Stomach smooth muscle (tissue), 2 donors: ENCODE measurements at regions not wholly inside any gene's neighbourhood (a gene's known extent, or its start where the extent isn't known, plus 50 kb on each side); places are given as distances from the start of the nearest gene placed in this dataset.

Experiments used
- H3K27ac ChIP-seq: one replicate; pipeline ENCODE4 v1.7.0; 2013; ENCODE audit warnings: mild to moderate bottlenecking, low read length, inconsistent platforms
- H3K27me3 ChIP-seq, 2 donors: one replicate each; pipeline ENCODE4 v1.7.0; 2013; ENCODE audit warnings: low read length in 2 of 2; ENCODE audit not compliant: insufficient read depth in 2 of 2, control insufficient read depth in 1 of 2
- H3K36me3 ChIP-seq, 2 donors: one replicate each; pipeline ENCODE4 v1.7.0; 2013; ENCODE audit warnings: low read length in 2 of 2; ENCODE audit not compliant: control insufficient read depth in 2 of 2, insufficient read depth in 2 of 2
- H3K4me1 ChIP-seq: one replicate; pipeline ENCODE4 v1.7.0; 2013; ENCODE audit warnings: low read length; ENCODE audit not compliant: control insufficient read depth, insufficient read depth
- H3K4me3 ChIP-seq, 2 donors: one replicate each; pipeline ENCODE4 v1.7.0; 2013; ENCODE audit warnings: low read length in 2 of 2
- H3K9ac ChIP-seq, 2 donors: one replicate each; pipeline ENCODE4 v1.7.0; 2013; ENCODE audit warnings: low read length in 2 of 2, mild to moderate bottlenecking in 1 of 2
- H3K9me3 ChIP-seq, 2 donors: one replicate each; pipeline ENCODE4 v1.7.0; 2013; ENCODE audit warnings: low read length in 2 of 2; ENCODE audit not compliant: control insufficient read depth in 2 of 2
- donor health status: healthy.
- donor health status: Pancreatic carcinoma.

DNA sequence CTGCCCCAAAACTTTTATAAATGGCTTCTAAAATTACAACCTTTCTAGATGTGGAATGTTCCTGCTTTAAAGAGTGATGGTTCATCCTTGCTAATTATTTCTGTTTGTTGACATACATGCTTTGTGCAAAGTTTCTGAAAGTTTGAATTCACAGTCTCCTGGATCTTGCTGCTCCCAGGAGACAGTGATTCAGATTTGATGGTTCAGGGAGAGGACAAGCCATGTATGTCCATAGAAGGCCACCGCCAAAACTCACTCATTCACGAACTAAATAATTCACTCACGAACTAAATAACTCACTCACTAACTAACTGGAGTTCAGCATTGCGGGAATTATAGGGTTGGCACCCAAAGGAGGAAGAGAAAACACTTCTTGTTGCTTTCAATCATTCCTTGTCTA, 416.5 kb upstream of the ZEB2 start:
- H3K27me3 ChIP-seq: no peaks in the 10 kb centered on the region
- H3K9ac ChIP-seq: no peak overlapping the region
- no peak overlapping the region for H3K27ac ChIP-seq

DNA sequence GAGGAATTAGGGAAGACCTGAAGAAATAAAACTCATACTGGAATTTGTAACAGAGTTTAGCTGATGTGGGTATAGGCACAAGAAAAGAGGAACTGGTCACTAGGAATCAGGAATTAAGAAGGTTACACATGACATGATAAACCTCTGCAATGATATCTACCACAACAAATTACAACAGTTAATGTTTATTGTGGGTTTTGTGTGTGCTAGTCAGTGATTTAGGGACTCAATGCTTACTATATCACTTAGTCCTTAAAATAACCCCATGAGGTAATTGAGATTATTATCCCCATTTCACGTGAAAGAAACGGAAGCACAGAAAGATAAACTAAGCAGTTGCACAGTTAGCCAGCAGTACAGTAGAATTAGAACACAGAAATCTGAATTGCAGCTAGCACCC, 415.8 kb upstream of the ZEB2 start:
- H3K4me3 ChIP-seq: no peak overlapping the region
- H3K27me3 ChIP-seq: no peaks in the 10 kb centered on the region
- peaks cover 12% of the 10 kb centered on the region for H3K4me1 ChIP-seq
- no peaks in the 10 kb centered on the region for H3K9me3 ChIP-seq
- no peaks in the 10 kb centered on the region for H3K36me3 ChIP-seq
- no peak overlapping the region for H3K27ac ChIP-seq
- H3K9ac ChIP-seq: no peak overlapping the region

More for the DNA sequence above, 416.5 kb upstream of the ZEB2 start:
- H3K4me1 ChIP-seq: peaks cover 12% of the 10 kb centered on the region
- H3K36me3 ChIP-seq: no peaks in the 10 kb centered on the region
- H3K9me3 ChIP-seq: no peaks in the 10 kb centered on the region
- H3K4me3 ChIP-seq: no peak overlapping the region

DNA sequence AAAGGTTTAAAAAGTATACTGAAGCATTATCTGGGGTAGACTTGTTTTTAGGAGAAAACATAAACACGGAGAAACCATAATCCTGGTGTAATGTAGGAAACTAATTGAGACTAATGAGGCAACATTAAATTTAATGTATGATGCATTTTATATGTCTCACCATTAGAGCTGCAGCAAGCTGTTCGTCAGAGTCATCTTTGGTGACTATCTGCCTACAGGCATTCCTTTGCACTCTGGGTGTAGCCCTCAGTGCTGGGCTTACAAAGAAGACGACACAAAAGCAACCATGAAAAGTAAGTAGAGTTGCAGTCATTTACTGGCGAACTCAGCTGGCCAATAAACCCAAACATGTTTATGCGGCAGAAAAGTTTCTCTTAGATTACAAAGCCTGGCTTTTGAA, 415.3 kb upstream of the ZEB2 start:
- Histone ChIP-seq H3K9ac (no peak overlapping the region), H3K9me3 (no peaks in the 10 kb centered on the region), H3K4me3 (no peak overlapping the region), H3K36me3 (no peaks in the 10 kb centered on the region), H3K27ac (no peak overlapping the region), H3K27me3 (no peaks in the 10 kb centered on the region), H3K4me1 (peaks cover 12% of the 10 kb centered on the region)

DNA sequence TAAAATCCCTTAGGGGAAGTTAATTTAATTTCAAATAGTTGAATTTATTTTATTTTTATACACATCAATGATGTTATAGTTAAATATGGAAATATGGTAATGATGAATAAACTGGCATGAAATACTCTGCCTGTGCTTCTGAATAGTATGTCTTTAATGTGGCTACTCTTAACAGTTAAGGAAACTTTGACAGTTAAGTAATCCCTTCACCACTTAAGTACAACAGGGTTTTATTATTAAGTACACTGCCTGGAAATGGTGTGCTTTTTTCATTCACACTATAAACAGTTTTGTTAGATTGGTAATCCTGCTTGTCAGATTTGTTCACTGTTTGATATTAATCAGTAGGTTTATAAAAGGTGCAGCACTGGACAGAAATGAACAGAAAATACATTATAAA, 412.0 kb upstream of the ZEB2 start:
- H3K4me3 ChIP-seq: no peak overlapping the region
- no peaks in the 10 kb centered on the region for H3K27me3 ChIP-seq
- no peak overlapping the region for H3K9ac ChIP-seq
- no peaks in the 10 kb centered on the region for H3K4me1 ChIP-seq
- H3K9me3 ChIP-seq: no peaks in the 10 kb centered on the region
- no peaks in the 10 kb centered on the region for H3K36me3 ChIP-seq
- H3K27ac ChIP-seq: no peak overlapping the region

DNA sequence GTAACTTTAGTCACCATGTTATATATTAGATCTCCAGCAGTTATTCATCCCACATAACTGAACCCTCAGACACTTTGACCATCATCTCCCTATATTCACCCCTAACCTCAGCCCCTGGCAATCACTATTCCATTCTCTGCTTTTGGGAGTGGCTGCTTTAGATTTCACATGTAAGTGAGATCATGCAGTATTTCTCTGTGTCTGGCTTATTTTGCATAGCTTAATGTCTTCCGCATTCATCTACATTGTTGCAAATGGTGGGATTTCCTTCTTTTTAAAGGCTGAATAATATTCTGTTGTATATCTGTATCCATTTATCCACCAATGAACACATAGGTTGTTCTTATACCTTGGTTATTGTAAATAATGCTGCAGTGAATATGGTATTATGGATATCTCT, 411.6 kb upstream of the ZEB2 start:
- Histone ChIP-seq H3K27ac (no peak overlapping the region), H3K9me3 (no peaks in the 10 kb centered on the region), H3K36me3 (no peaks in the 10 kb centered on the region), H3K4me1 (no peaks in the 10 kb centered on the region), H3K9ac (no peak overlapping the region), H3K4me3 (no peak overlapping the region), H3K27me3 (no peaks in the 10 kb centered on the region)

DNA sequence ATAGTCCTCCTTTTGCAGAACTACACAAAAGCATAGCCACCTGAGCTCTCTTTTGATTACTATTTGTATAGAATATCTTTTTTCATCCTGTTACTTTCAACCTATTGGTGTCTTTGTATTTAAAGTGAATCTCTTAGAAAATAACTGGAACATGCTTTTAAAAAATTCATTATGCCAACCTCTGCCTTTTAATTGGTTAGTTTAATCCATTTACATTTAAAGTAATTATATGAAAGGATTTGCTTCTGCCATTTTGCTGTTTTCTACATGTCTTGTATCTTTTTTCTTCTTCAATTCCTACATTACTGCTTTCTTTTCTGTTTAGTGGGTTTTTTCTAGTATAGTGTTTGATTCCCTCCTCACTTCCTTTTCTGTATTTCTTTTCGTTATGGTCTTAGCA, 407.5 kb upstream of the ZEB2 start:
- no peaks in the 10 kb centered on the region for H3K4me1 ChIP-seq
- H3K27ac ChIP-seq: no peak overlapping the region
- H3K36me3 ChIP-seq: no peaks in the 10 kb centered on the region
- H3K9ac ChIP-seq: no peak overlapping the region
- no peaks in the 10 kb centered on the region for H3K9me3 ChIP-seq
- no peak overlapping the region for H3K4me3 ChIP-seq
- no peaks in the 10 kb centered on the region for H3K27me3 ChIP-seq

DNA sequence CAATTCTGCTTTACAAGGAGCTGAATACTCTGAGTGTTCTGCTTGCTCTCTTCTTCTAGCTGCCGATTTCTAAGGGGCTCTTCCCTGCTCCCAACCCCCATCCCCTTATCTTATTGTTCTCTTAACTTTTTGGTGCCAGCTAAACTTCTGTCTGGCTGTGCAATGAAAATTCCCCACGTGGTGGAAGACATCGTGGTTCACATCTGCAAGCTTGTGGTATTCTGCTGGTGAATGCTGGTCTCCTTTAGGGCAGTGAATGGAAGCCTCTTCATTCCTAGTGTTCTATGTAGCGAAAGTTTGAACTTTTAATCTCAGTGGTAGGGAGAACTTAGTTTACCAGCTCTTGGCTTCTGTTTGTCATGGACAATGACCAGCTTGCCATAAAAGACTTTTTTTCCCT, 406.0 kb upstream of the ZEB2 start:
- no peak overlapping the region for H3K9ac ChIP-seq
- no peak overlapping the region for H3K27ac ChIP-seq
- no peaks in the 10 kb centered on the region for H3K4me1 ChIP-seq
- no peaks in the 10 kb centered on the region for H3K9me3 ChIP-seq
- no peaks in the 10 kb centered on the region for H3K36me3 ChIP-seq
- H3K27me3 ChIP-seq: no peaks in the 10 kb centered on the region
- H3K4me3 ChIP-seq: no peak overlapping the region

DNA sequence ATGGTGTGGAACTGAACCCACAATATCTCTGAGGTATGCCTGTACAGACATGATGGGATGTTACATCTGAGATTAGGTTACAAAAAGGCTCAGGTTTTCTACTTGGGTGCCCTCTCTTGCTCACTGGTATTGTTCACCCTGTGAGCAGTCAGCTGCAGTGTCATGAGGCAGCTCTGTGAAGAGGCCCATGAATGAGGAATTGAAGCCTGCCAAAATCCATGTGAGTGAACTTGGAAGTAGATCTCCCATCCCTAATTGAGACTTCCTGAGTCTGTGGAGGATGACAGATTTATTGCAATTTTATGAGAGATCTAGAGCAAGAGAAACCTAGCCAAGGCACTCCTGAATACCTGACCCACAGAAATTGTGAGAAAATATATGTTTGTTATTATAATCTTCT, 404.9 kb upstream of the ZEB2 start:
- no peaks in the 10 kb centered on the region for H3K4me1 ChIP-seq
- H3K27me3 ChIP-seq: no peaks in the 10 kb centered on the region
- H3K4me3 ChIP-seq: no peak overlapping the region
- no peaks in the 10 kb centered on the region for H3K36me3 ChIP-seq
- no peaks in the 10 kb centered on the region for H3K9me3 ChIP-seq
- H3K27ac ChIP-seq: no peak overlapping the region
- H3K9ac ChIP-seq: no peak overlapping the region

DNA sequence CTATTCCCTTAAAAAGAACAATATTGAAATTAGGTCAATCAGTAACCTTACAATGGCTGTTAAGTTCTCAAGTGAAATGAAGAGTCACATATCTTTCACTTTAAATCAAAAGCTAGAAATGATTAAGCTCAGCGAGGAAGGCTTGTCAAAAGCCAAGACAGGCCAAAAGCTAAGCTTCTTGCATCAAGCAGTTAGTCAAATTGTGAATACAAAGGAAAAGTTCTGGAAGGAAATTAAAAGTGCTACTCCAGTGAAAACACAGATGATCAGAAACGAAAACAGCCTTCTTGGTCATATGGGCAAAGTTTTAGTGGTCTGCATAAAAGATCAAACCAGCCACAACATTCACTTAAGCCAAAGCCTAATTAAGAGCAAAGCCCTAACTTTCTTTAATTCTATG, 402.6 kb upstream of the ZEB2 start:
- no peak overlapping the region for H3K9ac ChIP-seq
- H3K27me3 ChIP-seq: no peaks in the 10 kb centered on the region
- H3K4me1 ChIP-seq: no peaks in the 10 kb centered on the region
- no peak overlapping the region for H3K27ac ChIP-seq
- no peaks in the 10 kb centered on the region for H3K9me3 ChIP-seq
- no peak overlapping the region for H3K4me3 ChIP-seq
- no peaks in the 10 kb centered on the region for H3K36me3 ChIP-seq

DNA sequence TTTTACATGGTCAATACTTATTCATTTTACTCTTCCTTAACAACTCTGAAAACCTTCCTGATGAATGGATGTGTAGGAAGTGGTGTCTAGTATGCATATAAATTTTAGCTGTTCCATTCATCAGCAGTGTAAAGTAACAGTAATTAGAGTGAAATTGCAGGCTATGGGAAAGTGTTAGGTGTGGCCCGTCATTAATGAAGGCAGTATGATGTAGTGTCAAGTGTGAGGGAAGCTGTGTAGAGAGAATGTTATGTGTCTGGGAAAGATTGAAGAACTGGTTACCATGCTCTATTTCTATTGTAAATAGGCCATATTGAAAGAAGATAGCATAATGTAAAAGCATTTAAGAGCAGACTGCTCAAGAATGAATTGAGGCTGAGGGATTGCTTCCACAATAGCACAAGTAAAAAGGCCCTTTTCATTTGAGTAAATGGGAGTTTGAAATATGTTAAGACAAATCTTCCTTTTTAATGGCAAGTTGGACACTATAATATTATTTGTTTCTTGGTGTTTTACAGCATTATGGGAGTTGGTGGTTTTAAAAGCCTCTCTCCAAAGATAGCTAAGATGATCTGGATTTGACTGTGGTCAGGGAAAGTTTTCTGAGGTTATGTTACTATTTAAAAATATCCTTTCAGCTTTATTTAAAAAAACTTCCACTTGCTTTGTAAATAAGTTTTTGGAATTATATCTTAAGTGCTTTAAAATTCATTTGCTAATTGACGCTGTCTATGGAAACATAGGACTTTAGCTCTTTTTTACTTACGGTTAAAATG, 401.0 kb upstream of the ZEB2 start:
- H3K4me3 ChIP-seq: no peak overlapping the region
- H3K9me3 ChIP-seq: no peaks in the 10 kb centered on the region
- no peaks in the 10 kb centered on the region for H3K4me1 ChIP-seq
- no peaks in the 10 kb centered on the region for H3K36me3 ChIP-seq
- H3K27ac ChIP-seq: no peak overlapping the region
- H3K27me3 ChIP-seq: no peaks in the 10 kb centered on the region
- no peak overlapping the region for H3K9ac ChIP-seq

DNA sequence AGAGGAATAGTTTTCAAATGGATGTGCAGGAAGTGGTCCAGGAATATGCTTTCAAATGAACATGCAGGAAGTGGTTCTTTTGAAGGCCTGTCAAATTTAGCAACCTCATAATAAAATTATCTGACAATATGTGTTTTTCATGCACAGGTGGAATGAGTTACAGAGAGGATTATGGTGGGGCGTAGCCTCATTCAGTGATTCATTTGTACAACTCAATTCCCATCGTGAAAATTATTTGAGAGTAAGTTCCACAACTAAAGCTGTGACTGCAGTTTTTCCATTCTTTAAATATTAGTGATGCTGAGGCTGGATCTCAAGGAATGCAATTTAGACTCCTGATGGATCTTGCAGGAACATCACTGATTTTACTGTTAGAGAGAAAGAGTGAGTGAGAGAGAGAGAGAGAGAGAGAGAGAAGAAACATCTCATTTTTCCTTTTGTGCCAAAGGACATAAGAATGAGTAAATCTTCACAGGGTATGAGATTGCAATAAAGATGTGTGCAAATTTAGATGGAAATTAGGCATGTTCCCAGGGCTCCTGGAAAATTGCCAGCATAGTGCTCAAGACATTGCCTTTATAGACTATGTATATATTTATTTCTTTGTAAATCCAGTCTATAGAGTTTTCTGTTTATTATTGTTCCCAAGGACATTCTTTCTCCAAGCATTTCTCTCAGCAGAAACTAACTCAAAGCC, 394.9 kb upstream of the ZEB2 start:
- no peaks in the 10 kb centered on the region for H3K36me3 ChIP-seq
- H3K27me3 ChIP-seq: no peaks in the 10 kb centered on the region
- no peak overlapping the region for H3K9ac ChIP-seq
- H3K9me3 ChIP-seq: no peaks in the 10 kb centered on the region
- no peaks in the 10 kb centered on the region for H3K4me1 ChIP-seq
- no peak overlapping the region for H3K27ac ChIP-seq
- no peak overlapping the region for H3K4me3 ChIP-seq
